ENCODE measurements at regions not wholly inside any gene's neighbourhood (a gene's known extent, or its start where the extent isn't known, plus 50 kb on each side); places are given as distances from the start of the nearest gene placed in this dataset.
"Not testable (repeated sequence)": the region's sequence is repeated elsewhere in the genome, so short reads cannot be mapped to it uniquely, and the experiment has no call there.

DNA sequence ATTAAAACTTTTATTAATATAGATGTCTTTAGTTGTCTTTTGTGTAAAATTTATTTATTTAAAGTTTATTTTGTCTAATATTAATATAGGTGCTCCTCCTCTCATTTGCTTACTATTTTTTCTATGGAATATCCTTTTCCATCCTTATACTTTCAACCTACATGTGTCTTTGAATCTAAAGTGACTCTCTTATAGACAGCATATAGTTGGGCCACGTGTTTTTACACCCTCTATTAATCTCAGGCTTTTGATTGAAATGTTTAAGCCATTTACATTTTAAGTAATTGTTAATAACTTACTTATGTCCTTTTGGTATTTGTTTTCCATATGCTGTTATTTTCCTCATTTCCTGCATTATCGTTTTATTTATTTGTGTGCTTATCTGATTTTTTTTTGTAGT, 74.4 kb upstream of the LRFN5 start:
- no peak for ATAC-seq
- Mint-ChIP-seq H3K9me3 (peaks cover 5 to 13% of the 10 kb centered on the region in 2 donors), H3K27ac (no peak overlapping the region), H3K36me3 (no peaks in the 10 kb centered on the region), H3K4me1 (no peaks in the 10 kb centered on the region), H3K4me3 (no peak overlapping the region), H3K27me3 (ENCODE audit: low read depth in 2 of 2) (no peaks in the 10 kb centered on the region)
- no peak overlapping the region for H3K27ac ChIP-seq (ENCODE audit: low read length)
- no peaks in the 10 kb centered on the region for H3K4me1 ChIP-seq (ENCODE audit: control insufficient read depth, insufficient read depth, low read length)
- intact Hi-C loops (cut with micrococcal nuclease), result no loop called here
- TF ChIP-seq, protein P1, sequence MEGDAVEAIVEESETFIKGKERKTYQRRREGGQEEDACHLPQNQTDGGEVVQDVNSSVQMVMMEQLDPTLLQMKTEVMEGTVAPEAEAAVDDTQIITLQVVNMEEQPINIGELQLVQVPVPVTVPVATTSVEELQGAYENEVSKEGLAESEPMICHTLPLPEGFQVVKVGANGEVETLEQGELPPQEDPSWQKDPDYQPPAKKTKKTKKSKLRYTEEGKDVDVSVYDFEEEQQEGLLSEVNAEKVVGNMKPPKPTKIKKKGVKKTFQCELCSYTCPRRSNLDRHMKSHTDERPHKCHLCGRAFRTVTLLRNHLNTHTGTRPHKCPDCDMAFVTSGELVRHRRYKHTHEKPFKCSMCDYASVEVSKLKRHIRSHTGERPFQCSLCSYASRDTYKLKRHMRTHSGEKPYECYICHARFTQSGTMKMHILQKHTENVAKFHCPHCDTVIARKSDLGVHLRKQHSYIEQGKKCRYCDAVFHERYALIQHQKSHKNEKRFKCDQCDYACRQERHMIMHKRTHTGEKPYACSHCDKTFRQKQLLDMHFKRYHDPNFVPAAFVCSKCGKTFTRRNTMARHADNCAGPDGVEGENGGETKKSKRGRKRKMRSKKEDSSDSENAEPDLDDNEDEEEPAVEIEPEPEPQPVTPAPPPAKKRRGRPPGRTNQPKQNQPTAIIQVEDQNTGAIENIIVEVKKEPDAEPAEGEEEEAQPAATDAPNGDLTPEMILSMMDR (IDR thresholded peaks at IDR 0.05), result no peak
- DNase-seq, result no peak
- H3K27me3 ChIP-seq (ENCODE audit: control insufficient read depth, insufficient read depth, low read length), result no peaks in the 10 kb centered on the region
- H3K4me3 ChIP-seq (ENCODE audit: low read length), result no peak overlapping the region
- no peaks in the 10 kb centered on the region for H3K36me3 ChIP-seq (ENCODE audit: control insufficient read depth, insufficient read depth, low read length)
- no peaks in the 10 kb centered on the region for H3K9me3 ChIP-seq (ENCODE audit: control insufficient read depth, insufficient read depth, low read length)
- WGBS (ENCODE audit: insufficient coverage), result 40% methylated on average over 1 of the region's 2 CpGs

DNA sequence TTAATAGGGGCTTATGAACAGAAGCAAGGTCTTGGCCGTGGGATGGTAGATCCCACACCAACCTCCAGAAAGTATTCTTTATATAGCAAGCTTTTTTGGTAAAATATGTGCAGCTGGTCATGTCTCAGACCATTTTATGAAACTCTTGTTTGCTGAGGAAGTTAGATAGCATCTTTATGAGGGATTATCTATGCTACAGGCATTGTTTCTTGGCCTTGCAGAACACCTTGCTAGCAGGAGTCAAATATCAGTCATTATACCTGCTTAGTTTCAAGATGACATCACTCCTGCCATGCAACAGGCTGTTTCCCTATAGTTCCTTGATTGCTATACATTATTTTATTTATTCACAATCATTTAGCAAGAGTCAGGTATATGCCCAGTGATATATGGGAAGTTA, 84.8 kb upstream of the LRFN5 start:
- intact Hi-C loops (cut with micrococcal nuclease), result no loop called here
- Mint-ChIP-seq H3K4me1 (no peaks in the 10 kb centered on the region), H3K36me3 (peaks cover 8% of the 10 kb centered on the region), H3K9me3 (peaks cover 27 to 46% of the 10 kb centered on the region in 2 donors), H3K27ac (no peak overlapping the region), H3K27me3 (ENCODE audit: low read depth in 2 of 2) (no peaks in the 10 kb centered on the region), H3K4me3 (no peak overlapping the region)
- H3K36me3 ChIP-seq (ENCODE audit: control insufficient read depth, insufficient read depth, low read length), result no peaks in the 10 kb centered on the region
- no peaks in the 10 kb centered on the region for H3K9me3 ChIP-seq (ENCODE audit: control insufficient read depth, insufficient read depth, low read length)
- DNase-seq (no peak), ATAC-seq (no peak)
- no peak overlapping the region for H3K27ac ChIP-seq (ENCODE audit: low read length)
- H3K4me3 ChIP-seq (ENCODE audit: low read length), result no peak overlapping the region
- TF ChIP-seq, protein P1 (IDR thresholded peaks at IDR 0.05), result no peak
- H3K27me3 ChIP-seq (ENCODE audit: control insufficient read depth, insufficient read depth, low read length), result no peaks in the 10 kb centered on the region
- no peaks in the 10 kb centered on the region for H3K4me1 ChIP-seq (ENCODE audit: control insufficient read depth, insufficient read depth, low read length)
- no CpG with 5 or more reads among the region's 1 CpG for WGBS (ENCODE audit: insufficient coverage)

DNA sequence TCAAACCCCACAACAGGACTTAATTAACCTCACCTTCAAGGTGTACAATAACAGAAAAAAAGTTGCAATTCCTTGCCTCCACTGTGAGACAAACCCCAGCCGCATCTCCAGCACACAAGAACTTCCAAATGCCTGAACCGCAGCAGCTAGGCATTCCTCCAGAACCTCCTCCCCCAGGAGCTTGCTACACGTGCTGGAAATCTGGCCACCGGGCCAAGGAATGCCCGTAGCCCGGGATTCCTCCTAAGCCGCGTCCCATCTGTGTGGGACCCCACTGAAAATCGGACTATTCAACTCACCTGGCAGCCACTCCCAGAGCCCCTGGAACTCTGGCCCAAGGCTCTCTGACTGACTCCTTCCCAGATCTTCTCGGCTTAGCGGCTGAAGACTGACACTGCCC, 88.6 kb upstream of the LRFN5 start:
- peaks cover 26 to 39% of the 10 kb centered on the region in 2 donors for H3K9me3 Mint-ChIP-seq
- H3K9me3 ChIP-seq (ENCODE audit: control insufficient read depth, insufficient read depth, low read length); H3K27me3 Mint-ChIP-seq (ENCODE audit: low read depth in 2 of 2); H3K4me1 ChIP-seq (ENCODE audit: control insufficient read depth, insufficient read depth, low read length); H3K4me3 ChIP-seq (ENCODE audit: low read length); H3K27me3 ChIP-seq (ENCODE audit: control insufficient read depth, insufficient read depth, low read length); H3K27ac Mint-ChIP-seq; intact Hi-C loops (cut with micrococcal nuclease); H3K27ac ChIP-seq (ENCODE audit: low read length); H3K4me3 Mint-ChIP-seq; H3K4me1 Mint-ChIP-seq; DNase-seq; H3K36me3 ChIP-seq (ENCODE audit: control insufficient read depth, insufficient read depth, low read length); ATAC-seq; H3K36me3 Mint-ChIP-seq: not testable (repeated sequence)
- 97% methylated on average over 5 of the region's 11 CpGs for WGBS (ENCODE audit: insufficient coverage)

GRCh38 chr14:41506552-41506951, 100.1 kb upstream of the LRFN5 start:
- Histone ChIP-seq H3K9me3 (ENCODE audit: control insufficient read depth, insufficient read depth, low read length) (no peaks in the 10 kb centered on the region), H3K4me1 (ENCODE audit: control insufficient read depth, insufficient read depth, low read length) (no peaks in the 10 kb centered on the region), H3K4me3 (ENCODE audit: low read length) (no peak overlapping the region), H3K27me3 (ENCODE audit: control insufficient read depth, insufficient read depth, low read length) (no peaks in the 10 kb centered on the region), H3K36me3 (ENCODE audit: control insufficient read depth, insufficient read depth, low read length) (no peaks in the 10 kb centered on the region), H3K27ac (ENCODE audit: low read length) (no peak overlapping the region)
- Mint-ChIP-seq H3K4me1 (no peaks in the 10 kb centered on the region), H3K9me3 (peaks cover 2% of the 10 kb centered on the region in 2 donors), H3K27me3 (ENCODE audit: low read depth in 2 of 2) (no peaks in the 10 kb centered on the region), H3K36me3 (no peaks in the 10 kb centered on the region), H3K4me3 (no peak overlapping the region), H3K27ac (no peak overlapping the region)
- intact Hi-C loops (cut with micrococcal nuclease), result no loop called here
- no peak for ATAC-seq
- WGBS (ENCODE audit: insufficient coverage), result 44% methylated on average over 1 of the region's 2 CpGs
- TF ChIP-seq, protein P1 (IDR thresholded peaks at IDR 0.05), result no peak
- no peak for DNase-seq
